Fibroblast of mammary gland (primary cell): ENCODE measurements at regions not wholly inside any gene's neighbourhood (a gene's known extent, or its start where the extent isn't known, plus 50 kb on each side); places are given as distances from the start of the nearest gene placed in this dataset.

Experiments used
- DNase-seq: peaks from one replicate; pipeline ENCODE4 v3.0.0-alpha.2; 2010; ENCODE audit warnings: low read depth
- H3K4me3 ChIP-seq: 2 replicates; pipeline ENCODE4 v1.5.1; 2011; ENCODE audit warnings: low read depth, mild to moderate bottlenecking, low read length, moderate library complexity; ENCODE audit not compliant: control insufficient read depth
- CTCF ChIP-seq: conservative IDR thresholded peaks from 2 replicates; pipeline ENCODE4 v1.5.1; 2011; ENCODE audit warnings: low read depth, low read length, inconsistent platforms; ENCODE audit not compliant: control insufficient read depth, insufficient read depth

GRCh38 chr4:26082565-26082964, 168.5 kb downstream of the SMIM20 start:
- no peak for TF ChIP-seq CTCF
- no peak for DNase-seq
- H3K4me3 ChIP-seq = no peak overlapping the region

GRCh38 chr4:26083987-26084386, 170.0 kb downstream of the SMIM20 start:
- no peak for TF ChIP-seq CTCF
- no peak overlapping the region for H3K4me3 ChIP-seq
- peak; percentile 91 for DNase-seq

GRCh38 chr4:26084414-26084813, 170.4 kb downstream of the SMIM20 start:
- no peak for TF ChIP-seq CTCF
- DNase-seq = no peak

GRCh38 chr4:26085551-26085950, 171.5 kb downstream of the SMIM20 start:
- H3K4me3 ChIP-seq = no peak overlapping the region
- DNase-seq = no peak
- TF ChIP-seq CTCF = no peak

More at GRCh38 chr4:26084414-26084813, 170.4 kb downstream of the SMIM20 start:
- no peak overlapping the region for H3K4me3 ChIP-seq

- no peak overlapping the region for H3K4me3 ChIP-seq
- peak; percentile 63 for DNase-seq
- TF ChIP-seq CTCF = no peak
Observed at GRCh38 chr4:26086621-26087441, 172.8 kb downstream of the SMIM20 start.

- DNase-seq = peak; percentile 80
- no peak overlapping the region for H3K4me3 ChIP-seq
- no peak for TF ChIP-seq CTCF
Observed at GRCh38 chr4:26088433-26088928, 174.5 kb downstream of the SMIM20 start.

- no peak overlapping the region for H3K4me3 ChIP-seq
- DNase-seq = no peak
- TF ChIP-seq CTCF = no peak
Observed at GRCh38 chr4:26093551-26093950, 179.5 kb downstream of the SMIM20 start.
